Lung (tissue), 11 donors: ENCODE measurements at regions not wholly inside any gene's neighbourhood (a gene's known extent, or its start where the extent isn't known, plus 50 kb on each side); places are given as distances from the start of the nearest gene placed in this dataset.

Experiments used
- ATAC-seq: fragments of 200-7000 bp; cut with Tn5 transposase; one replicate; pipeline ENCODE4 v1.9.1; 2020; ENCODE audit warnings: moderate number of reproducible peaks; ENCODE audit not compliant: insufficient read depth, low FRiP score
- DNase-seq, 3 donors: peaks; one replicate each; pipeline ENCODE4 v3.0.0-alpha.2; 2013 to 2017
- H3K27ac ChIP-seq, 2 donors: one replicate each; pipeline ENCODE4 v1.5.1; 2013; ENCODE audit warnings: mild to moderate bottlenecking in 2 of 2, moderate library complexity in 2 of 2, control low read depth in 1 of 2, inconsistent platforms in 1 of 2, low read depth in 1 of 2, low read length in 1 of 2
- H3K27me3 ChIP-seq, 3 donors: one replicate each; pipeline ENCODE4 v1.5.1; 2013; ENCODE audit warnings: low read length in 2 of 3; ENCODE audit not compliant: control insufficient read depth in 3 of 3, insufficient read depth in 3 of 3
- H3K36me3 ChIP-seq, 4 donors: one replicate each; pipeline ENCODE4 v1.5.1; 2013; ENCODE audit warnings: low read length in 4 of 4, mild to moderate bottlenecking in 1 of 4, moderate library complexity in 1 of 4; ENCODE audit not compliant: control insufficient read depth in 4 of 4, insufficient read depth in 4 of 4
- H3K4me1 ChIP-seq, 5 donors: one replicate each; pipeline ENCODE4 v1.5.1; 2013; ENCODE audit warnings: low read length in 5 of 5, mild to moderate bottlenecking in 2 of 5, moderate library complexity in 1 of 5; ENCODE audit not compliant: control insufficient read depth in 5 of 5, insufficient read depth in 5 of 5
- H3K4me3 ChIP-seq: one replicate; pipeline ENCODE4 v1.5.1; 2013; ENCODE audit warnings: mild to moderate bottlenecking, control low read depth, moderate library complexity
- H3K9ac ChIP-seq, 2 donors: one replicate each; pipeline ENCODE4 v1.5.1; 2013; ENCODE audit warnings: low read length in 2 of 2, control low read depth in 1 of 2; ENCODE audit not compliant: insufficient read depth in 1 of 2
- H3K9me3 ChIP-seq, 4 donors: one replicate each; pipeline ENCODE4 v1.5.1; 2013; ENCODE audit warnings: low read length in 3 of 4, mild to moderate bottlenecking in 1 of 4, moderate library complexity in 1 of 4; ENCODE audit not compliant: control insufficient read depth in 4 of 4, insufficient read depth in 3 of 4
- WGBS, 2 donors: extraction: QIAGEN DNeasy Blood & Tissue Kit; methylation state at CpG; one replicate each; pipeline ENCODE4 v1.1.7; 2013; 5-methylcytosine and 5-hydroxymethylcytosine counted together
- TF ChIP-seq, protein P1 (sequence below): IDR thresholded peaks from 2 replicates; pipeline ENCODE4 v1.5.1; 2012; ENCODE audit warnings: mild to moderate bottlenecking; ENCODE audit errors: control extremely low read depth, extremely low read depth
- donor health status: control.
- donor health status: control.
- donor health status: Bipolar disorder and iron deficiency.
- donor health status: healthy.
- donor health status: DM: yes; HTN: yes; CAD: no.

DNA sequence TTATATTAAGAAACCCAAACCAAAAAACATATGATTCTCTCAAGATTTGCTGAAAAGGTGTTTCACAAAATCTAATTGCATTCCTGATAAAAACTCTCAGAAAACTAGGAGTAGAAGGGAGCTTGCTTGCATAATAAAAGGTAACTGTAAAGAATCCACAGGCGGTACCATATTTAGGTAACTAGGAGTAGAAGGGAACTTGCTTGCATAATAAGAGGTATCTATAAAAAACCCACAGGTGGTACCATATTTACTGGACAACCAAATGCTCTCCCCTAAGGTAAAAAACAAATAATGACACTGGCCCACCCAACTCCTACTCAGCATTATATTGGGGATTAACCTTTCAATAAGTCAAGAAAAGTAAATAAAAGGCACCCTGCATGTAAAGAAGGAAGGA, 57.5 kb upstream of the FCN1 start:
- 48 to 81% methylated on average over 1 of the region's 1 CpG for WGBS, 2 donors
- no peak for ATAC-seq
- no peak overlapping the region for H3K4me3 ChIP-seq
- peaks cover 0 to 20% (median 0%) of the 10 kb centered on the region in 3 donors for H3K27me3 ChIP-seq
- TF ChIP-seq, protein P1, sequence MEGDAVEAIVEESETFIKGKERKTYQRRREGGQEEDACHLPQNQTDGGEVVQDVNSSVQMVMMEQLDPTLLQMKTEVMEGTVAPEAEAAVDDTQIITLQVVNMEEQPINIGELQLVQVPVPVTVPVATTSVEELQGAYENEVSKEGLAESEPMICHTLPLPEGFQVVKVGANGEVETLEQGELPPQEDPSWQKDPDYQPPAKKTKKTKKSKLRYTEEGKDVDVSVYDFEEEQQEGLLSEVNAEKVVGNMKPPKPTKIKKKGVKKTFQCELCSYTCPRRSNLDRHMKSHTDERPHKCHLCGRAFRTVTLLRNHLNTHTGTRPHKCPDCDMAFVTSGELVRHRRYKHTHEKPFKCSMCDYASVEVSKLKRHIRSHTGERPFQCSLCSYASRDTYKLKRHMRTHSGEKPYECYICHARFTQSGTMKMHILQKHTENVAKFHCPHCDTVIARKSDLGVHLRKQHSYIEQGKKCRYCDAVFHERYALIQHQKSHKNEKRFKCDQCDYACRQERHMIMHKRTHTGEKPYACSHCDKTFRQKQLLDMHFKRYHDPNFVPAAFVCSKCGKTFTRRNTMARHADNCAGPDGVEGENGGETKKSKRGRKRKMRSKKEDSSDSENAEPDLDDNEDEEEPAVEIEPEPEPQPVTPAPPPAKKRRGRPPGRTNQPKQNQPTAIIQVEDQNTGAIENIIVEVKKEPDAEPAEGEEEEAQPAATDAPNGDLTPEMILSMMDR = no peak
- H3K9ac ChIP-seq = no peak overlapping the region
- H3K27ac ChIP-seq = no peak overlapping the region
- H3K9me3 ChIP-seq = no peaks in the 10 kb centered on the region
- H3K36me3 ChIP-seq = no peaks in the 10 kb centered on the region
- no peaks in the 10 kb centered on the region for H3K4me1 ChIP-seq
- DNase-seq = no peak

DNA sequence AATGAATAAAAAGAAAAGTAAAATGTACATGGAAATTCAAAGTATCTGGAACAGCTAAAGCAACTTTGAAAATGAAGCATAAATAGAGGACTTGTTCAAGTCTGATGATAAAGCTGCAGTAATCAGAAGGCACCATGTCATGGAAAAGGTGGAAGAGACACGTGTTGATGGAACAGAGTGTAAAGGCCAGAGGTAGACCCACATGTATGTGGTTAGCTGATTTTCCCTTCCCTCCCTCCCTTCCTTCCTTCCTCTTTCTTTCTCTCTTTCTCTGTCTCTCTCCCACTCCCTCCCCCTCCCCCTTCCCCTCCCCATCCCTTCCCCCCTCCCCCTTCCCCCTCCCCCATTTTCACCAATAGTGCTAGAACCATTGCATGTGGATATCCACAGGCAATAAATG, 58.7 kb upstream of the FCN1 start:
- DNase-seq (no peak), ATAC-seq (no peak)
- Histone ChIP-seq H3K9ac (no peak overlapping the region), H3K9me3 (no peaks in the 10 kb centered on the region), H3K4me3 (no peak overlapping the region), H3K27ac (no peak overlapping the region), H3K36me3 (no peaks in the 10 kb centered on the region), H3K27me3 (peaks cover 0 to 15% (median 0%) of the 10 kb centered on the region in 3 donors), H3K4me1 (no peaks in the 10 kb centered on the region)
- TF ChIP-seq, protein P1 = no peak
- 30 to 46% methylated on average over 1 of the region's 1 CpG for WGBS, 2 donors

GRCh38 chr9:134978272-134978671, 60.6 kb upstream of the FCN1 start:
- TF ChIP-seq, protein P1 = no peak
- Histone ChIP-seq H3K9ac (no peak overlapping the region), H3K36me3 (no peaks in the 10 kb centered on the region), H3K27me3 (peaks cover 0 to 1% (median 0%) of the 10 kb centered on the region in 3 donors), H3K4me1 (no peaks in the 10 kb centered on the region), H3K9me3 (no peaks in the 10 kb centered on the region), H3K4me3 (no peak overlapping the region), H3K27ac (no peak overlapping the region)
- ATAC-seq (no peak), DNase-seq (no peak)
- WGBS, 2 donors = 78 to 85% methylated on average over 8 of the region's 8 CpGs

DNA sequence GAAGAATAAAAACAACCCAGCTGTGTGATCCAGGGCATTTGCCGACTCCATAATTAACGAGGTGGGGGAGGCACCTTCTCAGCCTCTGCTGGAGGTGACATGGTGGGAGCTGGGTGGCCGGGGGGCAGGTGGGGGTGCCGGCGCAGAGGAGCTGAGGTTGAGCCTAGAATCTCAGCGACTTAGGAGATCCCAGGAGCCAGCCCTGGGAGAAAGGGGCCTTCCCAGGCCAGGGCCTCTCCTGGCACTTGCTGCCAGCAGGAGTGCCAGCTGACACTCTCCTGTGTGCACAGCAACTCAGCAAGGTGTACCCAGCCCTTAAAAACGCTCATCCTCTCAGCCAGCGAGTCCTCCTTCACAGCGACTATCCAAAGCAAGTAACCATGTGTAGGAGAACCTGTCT, 62.8 kb upstream of the FCN1 start:
- no peak for DNase-seq

More for the DNA sequence above, 62.8 kb upstream of the FCN1 start:
- H3K27me3 ChIP-seq = no peaks in the 10 kb centered on the region
- no peak overlapping the region for H3K9ac ChIP-seq
- H3K4me1 ChIP-seq = no peaks in the 10 kb centered on the region
- WGBS, 2 donors = 83 to 94% methylated on average over 9 of the region's 9 CpGs
- H3K4me3 ChIP-seq = no peak overlapping the region
- ATAC-seq = no peak
- no peaks in the 10 kb centered on the region for H3K36me3 ChIP-seq
- TF ChIP-seq, protein P1 = no peak
- H3K27ac ChIP-seq = no peak overlapping the region
- peaks cover 0 to 10% (median 0%) of the 10 kb centered on the region in 4 donors for H3K9me3 ChIP-seq
